ENCODE measurements at regions not wholly inside any gene's neighbourhood (a gene's known extent, or its start where the extent isn't known, plus 50 kb on each side); places are given as distances from the start of the nearest gene placed in this dataset.

DNA sequence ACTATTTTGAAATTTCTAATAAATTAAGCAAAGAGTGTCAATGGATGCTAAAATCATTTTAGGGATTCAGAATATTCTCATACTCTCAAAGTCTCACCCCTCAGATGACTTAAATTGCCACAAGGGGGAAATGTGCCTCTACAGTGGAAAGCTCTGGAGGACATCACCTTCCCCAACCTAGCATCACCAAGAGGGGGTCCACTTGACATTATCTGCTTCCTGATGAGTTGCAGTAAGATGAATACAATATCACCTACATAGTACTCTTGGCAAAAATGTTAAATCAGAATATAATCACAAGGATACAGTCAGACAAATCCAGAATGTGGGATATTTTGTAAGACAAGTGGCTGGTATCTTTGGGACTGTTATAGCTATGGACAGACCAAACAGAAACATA lies 290.1 kb downstream of the MFSD1 start:
- no peaks in the 10 kb centered on the region for H3K36me3 Mint-ChIP-seq (ENCODE audit: unreplicated experiment)
- H3K4me1 Mint-ChIP-seq (ENCODE audit: low read depth, unreplicated experiment): no peaks in the 10 kb centered on the region
- no peak overlapping the region for H3K27ac Mint-ChIP-seq (ENCODE audit: unreplicated experiment)
- DNase-seq: no peak
- TF ChIP-seq, protein P1, sequence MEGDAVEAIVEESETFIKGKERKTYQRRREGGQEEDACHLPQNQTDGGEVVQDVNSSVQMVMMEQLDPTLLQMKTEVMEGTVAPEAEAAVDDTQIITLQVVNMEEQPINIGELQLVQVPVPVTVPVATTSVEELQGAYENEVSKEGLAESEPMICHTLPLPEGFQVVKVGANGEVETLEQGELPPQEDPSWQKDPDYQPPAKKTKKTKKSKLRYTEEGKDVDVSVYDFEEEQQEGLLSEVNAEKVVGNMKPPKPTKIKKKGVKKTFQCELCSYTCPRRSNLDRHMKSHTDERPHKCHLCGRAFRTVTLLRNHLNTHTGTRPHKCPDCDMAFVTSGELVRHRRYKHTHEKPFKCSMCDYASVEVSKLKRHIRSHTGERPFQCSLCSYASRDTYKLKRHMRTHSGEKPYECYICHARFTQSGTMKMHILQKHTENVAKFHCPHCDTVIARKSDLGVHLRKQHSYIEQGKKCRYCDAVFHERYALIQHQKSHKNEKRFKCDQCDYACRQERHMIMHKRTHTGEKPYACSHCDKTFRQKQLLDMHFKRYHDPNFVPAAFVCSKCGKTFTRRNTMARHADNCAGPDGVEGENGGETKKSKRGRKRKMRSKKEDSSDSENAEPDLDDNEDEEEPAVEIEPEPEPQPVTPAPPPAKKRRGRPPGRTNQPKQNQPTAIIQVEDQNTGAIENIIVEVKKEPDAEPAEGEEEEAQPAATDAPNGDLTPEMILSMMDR (IDR thresholded peaks at IDR 0.05; ENCODE audit: partially characterized antibody, unreplicated experiment): no peak
- no peaks in the 10 kb centered on the region for H3K9me3 Mint-ChIP-seq (ENCODE audit: unreplicated experiment)
- H3K4me3 Mint-ChIP-seq (ENCODE audit: unreplicated experiment): no peak overlapping the region
- no peaks in the 10 kb centered on the region for H3K27me3 Mint-ChIP-seq (ENCODE audit: unreplicated experiment)

DNA sequence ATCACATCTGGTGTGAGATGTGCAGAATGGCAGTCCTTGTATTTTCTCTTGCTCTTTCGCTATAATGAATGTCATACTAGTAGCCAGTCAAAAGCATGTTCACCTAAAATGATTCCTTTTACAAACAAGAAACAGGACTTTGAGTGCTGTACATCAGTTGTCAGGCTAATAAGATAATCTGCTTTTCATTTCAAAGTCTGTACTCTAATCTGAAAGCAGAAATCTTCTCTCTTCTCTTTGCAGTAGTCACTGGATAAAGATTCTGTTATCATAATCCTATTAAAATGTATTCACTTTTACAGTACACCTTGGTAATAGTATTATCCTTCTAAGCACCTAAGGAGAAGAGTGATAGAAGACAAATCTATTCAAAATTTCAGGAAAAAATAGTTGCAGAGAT lies 300.1 kb downstream of the MFSD1 start:
- no peaks in the 10 kb centered on the region for H3K4me1 Mint-ChIP-seq (ENCODE audit: low read depth, unreplicated experiment)
- no peaks in the 10 kb centered on the region for H3K36me3 Mint-ChIP-seq (ENCODE audit: unreplicated experiment)
- no peak overlapping the region for H3K27ac Mint-ChIP-seq (ENCODE audit: unreplicated experiment)
- H3K4me3 Mint-ChIP-seq (ENCODE audit: unreplicated experiment): no peak overlapping the region
- DNase-seq: no peak
- TF ChIP-seq, protein P1 (IDR thresholded peaks at IDR 0.05; ENCODE audit: partially characterized antibody, unreplicated experiment): no peak
- H3K9me3 Mint-ChIP-seq (ENCODE audit: unreplicated experiment): no peaks in the 10 kb centered on the region
- no peaks in the 10 kb centered on the region for H3K27me3 Mint-ChIP-seq (ENCODE audit: unreplicated experiment)

DNA sequence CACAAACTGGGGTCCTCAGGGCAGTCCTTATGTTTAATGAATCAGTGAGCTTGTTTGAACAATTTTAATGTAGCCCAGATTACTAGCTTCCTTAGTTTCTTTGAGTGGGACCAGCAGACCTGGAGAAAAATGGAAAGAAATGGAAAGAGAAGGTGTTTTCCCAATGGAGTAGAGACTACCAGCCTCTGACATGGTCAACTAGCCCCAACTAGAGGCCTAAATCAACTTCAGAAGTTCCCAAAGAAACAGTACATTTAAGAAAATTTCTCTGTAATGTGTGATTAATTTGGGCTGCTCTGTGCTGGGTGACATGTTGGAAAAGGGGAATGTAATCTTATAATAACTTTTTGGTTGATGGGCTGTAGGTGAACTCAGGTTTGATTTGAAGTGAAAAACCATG lies 310.9 kb downstream of the MFSD1 start:
- H3K27me3 Mint-ChIP-seq (ENCODE audit: unreplicated experiment): no peaks in the 10 kb centered on the region
- no peaks in the 10 kb centered on the region for H3K36me3 Mint-ChIP-seq (ENCODE audit: unreplicated experiment)
- H3K9me3 Mint-ChIP-seq (ENCODE audit: unreplicated experiment): no peaks in the 10 kb centered on the region
- H3K27ac Mint-ChIP-seq (ENCODE audit: unreplicated experiment): no peak overlapping the region
- TF ChIP-seq, protein P1 (IDR thresholded peaks at IDR 0.05; ENCODE audit: partially characterized antibody, unreplicated experiment): no peak
- H3K4me3 Mint-ChIP-seq (ENCODE audit: unreplicated experiment): no peak overlapping the region
- no peaks in the 10 kb centered on the region for H3K4me1 Mint-ChIP-seq (ENCODE audit: low read depth, unreplicated experiment)
- no peak for DNase-seq

DNA sequence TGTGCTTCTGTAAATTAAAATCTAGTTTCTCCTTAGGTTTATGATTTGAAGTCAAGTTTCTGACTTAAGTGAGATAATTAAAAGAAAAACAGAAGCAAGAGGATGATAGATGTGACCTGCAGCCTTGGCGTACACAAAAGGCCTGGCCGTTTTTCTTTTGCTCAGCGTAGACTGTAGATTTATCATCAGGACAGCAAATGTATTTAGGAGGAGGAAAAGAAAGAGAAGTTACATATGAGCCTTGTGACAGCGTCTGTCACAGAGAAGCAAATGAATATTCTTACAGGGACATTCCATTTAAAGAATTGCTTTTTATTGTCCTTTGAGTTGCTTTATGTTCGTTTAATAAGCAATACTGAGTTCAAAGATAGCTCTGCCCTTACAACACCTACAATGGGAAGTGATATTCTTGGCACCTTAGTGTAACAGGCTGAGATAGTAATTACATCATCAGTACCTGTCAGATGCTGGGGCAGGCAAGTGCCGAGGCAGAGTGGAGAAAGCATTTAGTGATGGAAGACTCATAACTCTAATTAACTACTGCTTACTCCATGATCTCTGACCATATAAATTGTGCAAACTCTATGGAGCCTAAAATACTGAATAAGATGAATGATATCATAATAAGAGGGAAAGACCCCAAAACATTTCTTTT lies 311.5 kb downstream of the MFSD1 start:
- TF ChIP-seq, protein P1 (IDR thresholded peaks at IDR 0.05; ENCODE audit: partially characterized antibody, unreplicated experiment): no peak
- H3K4me1 Mint-ChIP-seq (ENCODE audit: low read depth, unreplicated experiment): no peaks in the 10 kb centered on the region
- no peaks in the 10 kb centered on the region for H3K9me3 Mint-ChIP-seq (ENCODE audit: unreplicated experiment)
- H3K4me3 Mint-ChIP-seq (ENCODE audit: unreplicated experiment): no peak overlapping the region
- DNase-seq: no peak
- H3K27ac Mint-ChIP-seq (ENCODE audit: unreplicated experiment): no peak overlapping the region
- H3K36me3 Mint-ChIP-seq (ENCODE audit: unreplicated experiment): no peaks in the 10 kb centered on the region
- no peaks in the 10 kb centered on the region for H3K27me3 Mint-ChIP-seq (ENCODE audit: unreplicated experiment)

DNA sequence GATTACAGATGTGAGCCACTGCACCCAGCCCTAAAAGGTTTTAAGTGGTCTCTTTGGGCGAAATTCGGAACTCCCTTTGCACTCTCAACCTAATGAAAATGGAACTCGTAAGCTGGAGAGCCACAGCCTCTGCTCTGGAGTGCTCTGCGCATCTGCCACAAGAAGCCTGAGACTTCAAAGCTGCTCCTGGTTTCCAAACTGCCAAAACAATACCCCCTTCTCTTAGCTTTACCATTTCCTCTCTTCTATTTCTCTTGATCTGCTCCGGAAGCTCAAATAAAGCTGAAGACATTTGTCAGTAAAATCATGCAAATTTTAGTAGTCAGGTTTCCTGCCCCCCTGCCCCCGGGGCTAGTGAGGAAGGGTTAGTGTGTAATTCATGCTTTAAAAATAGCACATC lies 312.7 kb downstream of the MFSD1 start:
- no peaks in the 10 kb centered on the region for H3K36me3 Mint-ChIP-seq (ENCODE audit: unreplicated experiment)
- H3K27ac Mint-ChIP-seq (ENCODE audit: unreplicated experiment): no peak overlapping the region
- TF ChIP-seq, protein P1 (IDR thresholded peaks at IDR 0.05; ENCODE audit: partially characterized antibody, unreplicated experiment): no peak
- no peaks in the 10 kb centered on the region for H3K4me1 Mint-ChIP-seq (ENCODE audit: low read depth, unreplicated experiment)
- no peaks in the 10 kb centered on the region for H3K9me3 Mint-ChIP-seq (ENCODE audit: unreplicated experiment)
- no peaks in the 10 kb centered on the region for H3K27me3 Mint-ChIP-seq (ENCODE audit: unreplicated experiment)
- DNase-seq: no peak
- H3K4me3 Mint-ChIP-seq (ENCODE audit: unreplicated experiment): no peak overlapping the region
